NCI-H2196 (cell line): ENCODE measurements at regions not wholly inside any gene's neighbourhood (a gene's known extent, or its start where the extent isn't known, plus 50 kb on each side); places are given as distances from the start of the nearest gene placed in this dataset.
A peak's percentile ranks its signal among the peaks of the same experiment; 100 is the strongest.

Experiments used
- DNase-seq: peaks from one replicate; lab custom pipeline; 2025; ENCODE audit not compliant: unreplicated experiment; lab: John Stamatoyannopoulos, UW

DNA sequence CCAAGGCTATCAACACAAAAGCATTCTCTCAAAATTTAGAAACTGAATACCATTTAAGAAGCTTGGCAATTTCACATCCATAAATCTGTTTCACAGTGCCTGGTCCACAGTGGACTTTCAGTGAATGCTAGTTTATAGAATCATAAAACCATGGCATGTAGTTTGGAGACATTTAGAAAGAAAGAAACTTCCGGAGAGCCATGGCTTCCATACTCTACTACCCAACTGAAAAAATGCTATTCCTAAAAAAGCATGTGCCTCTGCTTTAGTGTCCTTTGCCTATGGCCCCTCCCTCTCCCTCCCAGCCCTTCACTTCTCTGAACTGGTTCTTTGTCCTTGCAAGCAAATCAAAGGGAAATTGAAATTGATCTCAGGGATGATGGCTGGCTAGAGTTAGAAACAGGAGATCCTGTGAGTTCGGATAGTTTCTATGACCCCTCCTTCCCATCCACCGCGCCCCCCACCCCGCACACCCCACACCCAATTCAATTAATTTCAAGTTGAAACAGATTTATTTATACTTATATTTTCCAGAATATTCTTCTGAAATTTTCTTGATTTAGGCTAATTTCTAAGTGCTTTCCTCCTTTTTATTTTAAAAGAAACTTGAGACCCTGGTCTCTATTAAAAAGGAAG is 248.3 kb downstream of the TRIB2 start:
- no peak for DNase-seq

DNA sequence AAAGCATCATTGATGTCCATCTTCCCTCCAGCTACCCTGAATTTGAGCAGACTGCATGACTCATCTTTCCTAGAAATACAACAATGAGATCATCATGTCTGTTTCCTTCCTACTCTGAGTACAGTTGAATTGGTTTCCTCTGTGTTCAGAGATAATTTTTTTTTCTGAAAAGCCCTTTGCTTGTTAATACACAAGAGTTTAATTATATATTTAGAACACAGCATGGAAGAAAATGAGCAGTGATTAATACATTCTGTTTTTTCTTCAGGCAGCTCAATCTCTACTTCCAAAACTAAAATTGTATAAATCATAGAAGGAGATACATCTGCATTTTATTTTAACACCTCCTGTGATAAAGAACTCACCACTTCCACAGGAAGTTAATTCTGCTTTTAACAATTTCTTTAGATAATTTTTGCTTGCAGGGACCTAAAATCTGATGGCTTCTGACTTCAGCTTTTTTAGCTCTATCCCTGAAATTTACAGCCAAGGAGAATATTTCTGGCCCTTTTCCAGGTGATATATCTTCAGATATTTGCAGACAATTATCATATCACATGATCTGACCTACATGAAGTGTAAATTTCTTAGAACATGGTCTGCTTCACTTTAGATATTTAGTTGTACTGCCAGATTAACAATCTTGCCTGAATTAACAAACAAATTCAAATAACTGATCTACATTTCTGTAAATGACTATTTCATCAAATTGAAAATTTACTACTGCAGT is 249.0 kb downstream of the TRIB2 start:
- DNase-seq, result no peak

DNA sequence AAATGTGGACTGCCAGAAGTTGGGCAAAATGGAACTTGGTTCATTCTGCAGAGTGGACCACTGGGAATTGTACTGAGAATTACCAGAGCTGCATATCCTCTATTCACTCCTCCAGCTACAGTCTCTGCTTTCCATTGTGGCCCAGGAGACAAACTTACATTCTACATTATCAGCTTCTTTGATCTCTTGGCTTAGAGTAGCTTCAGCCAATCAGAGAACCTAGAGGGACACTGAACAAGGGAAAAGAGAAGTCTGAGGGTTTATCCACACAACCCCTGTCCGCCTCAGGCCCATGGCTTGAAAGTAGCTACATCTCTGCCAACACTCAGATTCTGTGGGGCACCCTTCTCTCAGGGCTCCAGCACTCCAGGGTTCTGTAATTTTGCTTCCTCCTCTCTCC is 251.1 kb downstream of the TRIB2 start:
- no peak for DNase-seq

DNA sequence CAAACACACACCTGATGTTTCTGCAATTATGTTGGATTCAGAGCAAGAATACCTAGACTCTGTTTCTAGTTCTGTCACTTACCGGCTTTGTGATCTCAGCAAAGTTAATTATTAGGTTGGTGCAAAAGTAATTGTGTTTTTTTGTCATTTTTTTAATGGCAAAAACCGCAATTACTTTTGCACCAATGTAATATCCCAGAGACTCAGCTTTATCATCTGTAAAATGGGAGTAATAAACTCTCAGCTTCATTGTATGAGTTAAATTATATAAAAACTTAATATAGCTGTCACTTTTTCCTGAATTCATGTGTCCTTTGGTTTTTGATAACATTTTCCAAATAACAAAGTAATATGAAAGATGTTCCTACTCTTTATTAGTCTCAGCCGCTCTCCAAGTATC is 251.7 kb downstream of the TRIB2 start:
- no peak for DNase-seq

DNA sequence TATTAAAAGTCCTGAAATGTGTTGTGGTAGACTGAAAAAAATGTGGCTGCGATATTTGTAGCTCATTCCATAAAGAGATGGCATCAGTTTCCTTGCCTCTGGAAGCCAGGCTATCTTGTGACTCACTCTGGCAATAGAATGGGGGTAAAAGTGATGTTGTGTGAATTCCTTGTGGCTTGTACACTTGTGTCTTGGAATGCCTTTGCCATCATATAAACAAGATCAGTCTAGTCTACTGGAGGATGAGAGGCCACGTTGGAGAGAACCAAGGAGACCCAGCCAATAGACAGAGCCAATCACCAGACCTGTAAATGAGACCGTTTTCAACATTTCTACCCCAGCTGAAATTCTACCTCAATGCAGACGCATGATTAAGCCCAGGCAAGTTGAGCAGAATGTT is 254.1 kb downstream of the TRIB2 start:
- no peak for DNase-seq

DNA sequence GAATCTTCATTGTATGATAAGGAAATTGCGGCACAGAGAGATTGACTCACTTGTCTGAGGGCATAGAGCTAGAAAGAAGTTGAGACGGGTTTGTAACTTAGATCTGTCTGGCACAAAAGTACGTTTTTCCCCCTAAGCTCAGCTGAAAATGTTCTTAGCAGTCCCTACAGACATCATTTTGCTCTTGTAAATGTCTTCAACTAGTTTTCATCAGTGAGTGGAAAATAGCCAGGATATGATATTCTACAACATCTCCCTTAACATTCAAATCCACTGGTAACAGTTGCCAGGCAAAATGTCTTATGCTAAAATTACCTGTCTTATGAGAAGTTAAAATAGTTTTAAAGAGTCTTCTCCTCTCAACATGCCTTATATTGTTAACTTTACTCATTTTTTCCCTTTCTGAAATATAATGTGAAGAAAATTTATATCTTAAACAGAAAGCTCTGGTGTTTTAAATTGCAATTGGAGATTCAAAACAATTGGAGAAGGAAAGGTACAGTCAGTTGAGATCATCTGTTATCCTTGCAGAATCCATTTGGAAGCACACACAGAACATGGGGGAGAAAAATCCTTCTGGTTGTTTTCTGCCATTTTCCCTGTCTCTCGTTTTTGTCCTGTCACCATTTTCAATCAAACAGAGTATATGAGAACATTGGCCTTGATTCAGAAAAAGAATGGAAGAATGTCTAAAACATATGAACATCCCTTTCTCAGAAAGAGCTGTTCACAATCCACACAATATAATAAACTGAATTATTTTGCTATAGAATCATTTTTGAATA is 255.0 kb downstream of the TRIB2 start:
- DNase-seq, result no peak

DNA sequence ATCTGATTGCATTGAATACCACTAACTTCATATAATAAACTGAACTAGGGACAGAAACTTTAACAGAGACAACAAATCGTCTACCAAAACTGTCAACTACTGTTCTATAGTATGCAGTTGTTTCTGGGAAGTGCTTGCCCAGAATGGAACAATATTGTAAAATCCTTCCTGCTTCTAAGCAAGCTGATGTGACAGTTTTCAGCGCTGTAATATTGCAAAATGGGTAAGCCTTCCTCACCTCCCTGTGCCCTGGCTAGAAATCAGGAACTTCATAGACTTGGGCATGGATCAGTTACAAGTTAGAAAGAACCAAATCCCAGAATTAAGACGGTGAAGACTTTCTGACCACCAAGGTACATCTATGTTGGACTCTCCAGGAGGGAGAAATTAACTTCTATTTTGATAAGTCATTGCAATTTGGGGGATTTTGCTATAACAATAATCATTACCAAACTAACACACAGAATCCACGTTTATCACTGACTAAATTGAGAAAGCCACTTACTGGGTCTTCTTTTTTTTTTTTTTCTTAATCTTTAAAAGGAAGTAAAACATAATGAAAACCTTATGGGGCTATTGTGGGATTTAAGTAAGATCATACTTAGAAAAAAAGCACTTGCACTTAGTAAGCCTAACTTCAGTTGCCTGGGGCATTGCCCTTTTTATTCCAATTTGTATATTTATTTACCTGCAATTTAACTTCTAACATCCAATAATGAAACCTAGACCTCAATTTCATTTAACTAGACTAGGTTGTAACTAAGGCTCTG is 261.5 kb downstream of the TRIB2 start:
- DNase-seq, result no peak

DNA sequence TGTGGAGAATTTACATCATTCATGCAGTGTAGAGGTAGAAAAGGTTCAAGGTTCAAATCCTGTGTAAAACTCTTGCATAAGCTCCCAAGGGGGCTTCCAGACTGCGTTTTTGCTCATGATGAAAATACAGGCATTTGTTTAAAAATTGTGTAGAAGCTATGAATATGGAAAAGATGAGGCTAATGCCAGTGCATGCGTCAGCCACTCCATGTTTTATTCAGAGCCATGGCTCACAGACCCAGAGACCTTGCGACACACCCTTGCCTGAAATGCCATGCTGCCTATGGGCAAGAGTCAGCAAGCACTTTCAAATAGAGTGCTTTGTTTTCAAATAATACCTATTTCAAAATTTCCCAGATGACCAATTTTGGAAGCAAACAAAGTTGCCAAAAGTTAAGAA is 262.3 kb downstream of the TRIB2 start:
- DNase-seq, result no peak

DNA sequence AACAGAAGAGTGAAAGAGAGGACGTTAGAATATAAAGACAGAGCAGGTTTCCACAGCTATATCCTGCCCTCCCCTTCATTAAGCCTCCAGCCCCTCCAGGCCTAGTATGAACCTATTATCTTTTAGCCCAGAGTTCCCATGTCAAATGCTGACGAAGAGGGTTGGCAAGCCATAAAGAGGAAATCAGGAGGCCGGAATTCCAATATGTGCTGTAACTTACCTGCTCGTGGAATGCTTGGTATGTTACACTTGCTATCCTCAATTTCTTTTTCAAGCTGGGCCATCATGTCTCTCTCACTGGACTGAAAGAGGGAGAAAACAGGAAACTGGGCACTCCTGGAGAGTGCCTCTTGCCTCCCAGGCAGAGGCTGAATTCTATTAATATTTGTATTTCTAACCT is 264.1 kb downstream of the TRIB2 start:
- DNase-seq, result no peak

DNA sequence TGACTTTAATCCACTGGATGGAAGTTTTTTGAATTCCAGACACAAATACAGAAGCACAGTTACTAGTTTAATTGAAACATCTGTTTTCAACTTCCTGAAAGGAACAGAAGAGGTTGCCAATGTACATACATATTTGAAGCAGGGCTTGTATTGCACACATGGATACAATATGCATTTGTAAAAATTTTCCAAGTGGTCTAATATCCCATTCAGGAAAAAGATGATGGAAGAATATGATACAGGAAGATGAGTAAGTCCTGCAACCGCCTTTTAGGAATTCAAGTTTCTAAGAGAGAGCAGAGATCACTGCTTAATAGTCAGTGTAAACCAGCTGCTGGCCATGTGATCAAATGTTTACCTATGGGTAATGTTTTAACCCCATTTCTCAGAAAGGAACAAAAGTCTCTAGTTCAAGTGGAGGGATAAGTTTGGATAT is 265.4 kb downstream of the TRIB2 start:
- no peak for DNase-seq

DNA sequence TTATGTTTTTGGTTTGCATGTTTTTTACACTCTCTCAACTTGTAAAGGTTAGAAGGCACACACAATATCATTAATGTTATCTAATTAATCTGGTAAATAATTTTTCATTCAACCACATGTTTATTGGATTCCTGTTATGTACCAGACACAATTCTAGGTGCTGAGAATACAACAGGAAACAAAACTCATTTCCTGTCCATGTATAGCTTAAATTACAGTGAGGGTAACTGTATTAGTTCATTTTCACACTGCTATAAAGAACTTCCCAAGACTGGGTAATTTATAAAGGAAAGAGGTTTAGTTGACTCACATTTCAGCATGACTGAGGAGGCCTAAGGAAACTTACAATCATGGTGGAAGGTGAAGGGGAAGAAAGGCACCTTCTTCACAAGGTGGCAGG is 270.5 kb downstream of the TRIB2 start:
- DNase-seq, result no peak

DNA sequence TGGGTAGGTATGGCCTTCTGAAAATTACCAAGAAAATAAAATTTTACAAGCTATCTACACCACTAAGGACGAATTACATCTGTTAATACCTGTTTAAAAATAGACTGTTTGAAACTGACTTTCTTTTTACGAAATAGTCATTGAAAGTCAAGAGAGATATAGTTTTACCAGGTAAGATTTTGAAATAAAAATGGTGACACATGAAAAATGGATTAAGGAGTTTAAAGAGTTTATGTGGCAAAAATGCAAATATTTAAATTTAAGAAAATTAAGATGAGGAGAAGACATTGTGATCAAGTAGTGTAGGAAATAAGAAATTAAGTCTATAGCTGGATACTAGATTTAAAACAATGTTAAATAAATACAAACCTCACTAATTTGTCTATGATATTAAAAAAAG is 271.5 kb downstream of the TRIB2 start:
- DNase-seq, result no peak

DNA sequence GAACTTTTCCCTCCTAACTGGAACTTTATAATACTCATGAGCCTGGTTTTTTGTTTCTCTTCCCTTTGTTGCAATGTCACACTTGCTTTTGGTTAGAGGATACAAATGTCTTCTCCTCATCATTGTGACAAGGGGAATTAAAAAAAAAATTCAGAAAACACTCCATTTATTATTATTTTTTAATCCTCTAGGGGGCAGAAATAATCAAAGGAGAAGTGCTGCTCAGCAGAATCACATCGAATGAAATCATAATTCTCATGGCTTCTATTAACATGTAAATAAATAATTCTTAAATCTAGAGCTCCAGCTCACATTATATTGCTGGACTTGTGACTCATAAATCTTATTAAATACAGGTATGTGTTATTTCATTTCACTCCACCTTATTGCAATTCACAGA is 273.8 kb downstream of the TRIB2 start:
- DNase-seq, result no peak

DNA sequence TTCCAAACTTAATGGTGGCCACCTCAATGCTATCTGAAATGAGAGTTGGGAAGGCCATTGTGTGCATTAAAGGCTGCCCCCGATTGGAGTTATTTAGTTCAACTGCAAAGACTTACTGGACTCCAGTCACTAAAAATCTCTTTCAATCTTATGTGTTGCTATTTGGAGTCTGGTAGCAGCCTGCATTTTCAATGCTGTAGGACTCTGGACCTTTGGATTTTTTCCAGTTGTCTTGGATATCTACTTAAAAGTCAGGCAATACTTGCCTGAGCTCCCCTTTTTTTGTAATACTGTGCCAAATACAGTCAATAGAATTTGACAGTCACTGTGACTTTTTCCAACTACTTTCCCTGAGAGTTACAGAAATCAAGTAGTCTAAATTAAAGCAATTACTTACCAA is 281.9 kb downstream of the TRIB2 start:
- DNase-seq, result no peak

DNA sequence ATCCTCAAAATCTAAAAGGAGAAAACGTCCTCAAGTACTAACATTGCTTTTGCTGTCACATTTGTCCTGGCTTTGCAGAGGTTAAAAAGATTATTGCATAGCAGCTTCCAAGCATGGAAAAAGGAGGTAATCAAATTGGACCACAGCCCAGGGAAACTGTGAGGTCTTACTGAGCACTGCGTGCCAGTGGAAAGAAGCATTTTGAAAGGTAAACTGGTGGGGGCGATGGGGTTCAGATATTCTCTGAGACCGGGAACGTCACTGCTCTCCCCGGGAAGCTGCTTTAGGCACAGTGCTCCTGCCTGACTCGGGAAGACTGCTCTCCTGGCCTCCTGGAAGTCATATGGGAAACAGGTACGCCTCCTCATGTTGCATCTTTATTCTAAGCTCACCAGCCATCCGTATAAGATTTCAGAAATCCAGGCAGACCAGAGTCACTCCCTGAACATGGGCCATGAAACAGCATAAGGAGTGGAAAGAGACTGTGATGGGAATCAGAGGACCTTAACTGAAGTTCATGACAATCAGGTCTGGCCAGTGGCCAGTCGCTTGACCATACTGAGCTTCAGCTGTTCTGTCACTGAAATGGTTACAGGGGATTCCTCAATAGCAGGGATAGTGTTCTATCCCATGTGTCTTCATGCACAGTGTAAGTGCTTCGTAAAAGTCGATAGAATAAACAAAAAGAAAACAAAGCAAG is 284.1 kb downstream of the TRIB2 start:
- DNase-seq, result no peak

DNA sequence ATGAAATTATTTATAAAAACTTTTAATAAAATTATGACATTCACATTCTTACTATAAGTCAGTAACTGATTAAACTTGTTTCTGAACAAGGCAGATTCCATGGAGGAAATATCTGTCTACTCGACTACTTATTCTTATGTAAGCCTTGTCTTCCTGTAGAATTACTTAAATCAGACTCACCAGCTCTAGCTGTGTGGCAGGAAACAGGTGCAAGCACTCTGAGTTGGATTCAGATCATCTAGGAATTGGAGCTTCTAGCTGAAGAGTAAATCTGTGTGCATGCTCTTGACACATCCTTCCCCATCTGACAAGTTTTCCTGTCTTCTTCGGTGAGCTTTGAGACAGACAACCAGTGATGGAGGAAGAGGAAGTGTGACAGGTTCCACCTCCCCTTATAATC is 284.7 kb downstream of the TRIB2 start:
- peak; percentile 1 for DNase-seq

DNA sequence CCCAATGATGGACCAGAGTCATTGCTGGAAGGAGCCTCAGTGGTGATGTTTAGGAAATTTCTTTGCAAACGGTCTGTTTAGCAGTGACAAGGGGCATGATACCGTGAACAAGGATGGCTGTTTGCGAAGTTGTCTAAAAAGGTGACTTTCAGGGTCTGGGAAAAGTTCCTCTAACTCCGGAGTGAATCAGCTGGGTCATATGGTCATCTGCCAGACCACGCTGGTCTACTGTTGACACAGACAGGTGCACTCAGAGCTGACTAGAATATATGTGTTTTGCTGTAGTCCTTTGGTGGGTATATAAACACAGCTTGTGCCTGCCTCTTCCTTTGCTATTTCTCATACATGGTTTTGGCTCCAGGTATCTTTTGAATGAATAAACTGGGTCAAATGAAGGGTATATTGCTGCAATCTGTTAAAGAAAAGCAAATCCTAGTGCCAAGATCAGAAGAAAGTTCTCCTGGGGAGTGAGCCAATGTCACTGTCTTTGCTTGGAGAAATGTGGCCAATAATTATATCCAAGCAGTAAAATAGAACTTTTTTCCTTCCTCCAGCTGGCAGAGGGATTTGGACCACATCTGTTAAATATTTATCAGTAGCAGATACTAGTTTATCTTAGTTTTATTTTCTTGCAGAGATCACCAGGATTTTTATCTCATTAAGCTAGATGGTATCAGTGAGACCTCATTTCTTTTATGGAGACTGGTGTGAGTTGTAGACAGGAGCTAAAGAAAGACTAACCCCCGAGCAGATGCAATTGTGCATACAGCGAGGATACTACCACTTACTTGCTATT is 286.0 kb downstream of the TRIB2 start:
- no peak for DNase-seq

DNA sequence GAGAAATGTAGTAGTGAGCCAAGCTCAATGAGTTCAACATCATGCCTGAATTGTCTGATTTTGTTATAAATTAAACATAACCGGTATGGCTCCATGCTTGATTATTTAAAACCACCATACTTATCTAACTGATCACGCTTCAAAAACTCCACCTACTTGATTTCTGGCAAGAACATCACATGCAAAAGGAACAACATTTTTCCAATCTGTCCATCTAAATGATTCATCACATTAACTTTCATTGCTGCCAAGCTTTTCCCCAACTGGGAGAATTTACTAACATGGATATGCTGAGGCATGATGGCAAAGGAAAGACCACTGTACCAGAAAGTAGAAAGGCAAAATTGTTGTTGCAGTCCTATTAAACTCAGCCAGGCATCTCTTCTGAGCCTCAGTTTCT is 286.8 kb downstream of the TRIB2 start:
- no peak for DNase-seq

DNA sequence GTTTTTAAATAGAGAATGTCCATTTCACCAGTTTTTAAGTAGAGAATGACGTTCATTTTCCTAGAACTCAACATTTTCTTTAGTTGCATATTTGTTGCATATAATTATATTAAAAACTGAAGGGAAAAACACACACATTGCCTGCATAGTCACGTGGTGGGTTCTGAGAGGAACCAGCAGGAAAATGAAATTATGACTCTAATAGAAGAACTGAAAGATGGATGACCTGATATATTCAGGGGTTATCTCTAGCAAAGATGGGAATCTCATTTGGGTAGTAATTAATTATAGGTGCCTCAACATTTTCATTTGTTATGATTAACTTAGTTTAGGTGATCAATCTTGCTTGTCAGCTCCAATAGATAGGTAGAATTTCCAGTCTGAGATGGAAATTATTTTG is 288.3 kb downstream of the TRIB2 start:
- DNase-seq, result no peak

DNA sequence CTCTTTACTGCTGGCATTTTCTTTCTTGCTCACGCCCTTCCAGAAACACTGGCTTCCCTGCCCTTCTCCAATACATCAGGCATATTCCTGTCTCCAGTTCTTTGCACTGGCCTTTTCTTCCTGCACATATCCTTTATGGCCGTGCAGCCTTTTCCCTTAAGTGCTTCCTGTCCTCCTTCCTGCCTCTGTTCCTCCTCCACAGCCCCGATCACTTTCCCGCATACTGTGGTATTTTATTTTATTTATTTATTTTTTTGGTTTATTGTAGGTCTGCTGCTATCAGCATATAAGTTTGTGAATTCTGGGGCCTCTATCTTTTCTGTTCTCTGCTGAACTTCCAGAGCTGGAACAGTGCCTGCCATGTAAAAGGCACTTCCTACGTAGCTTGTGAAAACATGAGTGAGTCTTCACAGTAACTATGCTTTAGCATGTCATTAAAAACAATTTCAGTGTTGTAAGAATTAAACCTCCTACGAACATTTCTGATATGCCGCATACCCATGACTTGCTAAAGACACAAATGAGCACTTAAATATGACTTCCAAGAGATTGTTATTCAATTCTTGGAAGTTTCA is 289.1 kb downstream of the TRIB2 start:
- no peak for DNase-seq
